ENCODE measurements at regions not wholly inside any gene's neighbourhood (a gene's known extent, or its start where the extent isn't known, plus 50 kb on each side); places are given as distances from the start of the nearest gene placed in this dataset.

DNA sequence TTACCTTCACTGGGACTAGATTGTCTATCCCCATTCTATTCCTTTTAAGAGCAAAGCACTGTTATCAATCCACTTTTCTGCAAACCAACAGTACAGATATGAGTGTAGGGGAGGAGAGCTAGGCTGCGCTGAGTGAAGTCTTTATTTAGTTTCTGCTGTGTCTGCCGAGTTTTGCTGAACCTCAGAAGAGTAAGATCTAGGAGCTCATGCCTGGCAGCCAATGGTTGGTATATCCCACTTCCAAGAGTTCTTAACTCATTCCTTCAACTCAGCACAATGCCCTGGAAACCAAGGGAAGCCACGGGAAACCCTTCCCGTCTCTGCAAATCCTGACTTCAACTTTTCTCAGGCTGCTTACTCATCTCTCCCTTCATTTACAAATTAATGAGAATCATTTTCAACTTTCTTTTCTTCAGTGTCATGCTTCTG lies 58.0 kb upstream of the JAK2 start (continued):
- TF ChIP-seq C11orf30 (IDR thresholded peaks at IDR 0.05; ENCODE audit: low read depth) (peak; percentile 58), ZNF184 (CRISPR knock-in tag; IDR thresholded peaks at IDR 0.05) (no peak), PHB (CRISPR knock-in tag; IDR thresholded peaks at IDR 0.05) (no peak), CBFA2T3 (IDR thresholded peaks at IDR 0.05) (peak; percentile 44), FOXJ3 (CRISPR knock-in tag; IDR thresholded peaks at IDR 0.05) (no peak), BMI1 (IDR thresholded peaks at IDR 0.05; ENCODE audit: low read length) (no peak), ZNF3 (CRISPR knock-in tag; IDR thresholded peaks at IDR 0.05) (no peak), SNIP1 (IDR thresholded peaks at IDR 0.05; ENCODE audit: low read depth) (no peak), ZNF224 (CRISPR knock-in tag; IDR thresholded peaks at IDR 0.05) (no peak), MAFG (tag; conservative IDR thresholded peaks at IDR 0.05) (no peak), NR1H2 (CRISPR knock-in tag; IDR thresholded peaks at IDR 0.05) (no peak), KLF16 (IDR thresholded peaks at IDR 0.05) (no peak), NONO (IDR thresholded peaks at IDR 0.05; ENCODE audit: low read depth in 2 of 2, low read length in 1 of 2) (no peak), U2AF2 (optimal IDR thresholded peaks at IDR 0.05; ENCODE audit: low read depth, low read length) (no peak), NEUROD1 (IDR thresholded peaks at IDR 0.05; ENCODE audit: borderline replicate concordance, low read depth, low read length, partially characterized antibody) (no peak), ZNF445 (CRISPR knock-in tag; IDR thresholded peaks at IDR 0.05; ENCODE audit: low read depth) (no peak), TOE1 (IDR thresholded peaks at IDR 0.05; ENCODE audit: borderline replicate concordance) (no peak), TOE1 (CRISPR knock-in tag; IDR thresholded peaks at IDR 0.05; ENCODE audit: borderline replicate concordance, low read depth) (no peak)
- TF ChIP-seq, protein P1, sequence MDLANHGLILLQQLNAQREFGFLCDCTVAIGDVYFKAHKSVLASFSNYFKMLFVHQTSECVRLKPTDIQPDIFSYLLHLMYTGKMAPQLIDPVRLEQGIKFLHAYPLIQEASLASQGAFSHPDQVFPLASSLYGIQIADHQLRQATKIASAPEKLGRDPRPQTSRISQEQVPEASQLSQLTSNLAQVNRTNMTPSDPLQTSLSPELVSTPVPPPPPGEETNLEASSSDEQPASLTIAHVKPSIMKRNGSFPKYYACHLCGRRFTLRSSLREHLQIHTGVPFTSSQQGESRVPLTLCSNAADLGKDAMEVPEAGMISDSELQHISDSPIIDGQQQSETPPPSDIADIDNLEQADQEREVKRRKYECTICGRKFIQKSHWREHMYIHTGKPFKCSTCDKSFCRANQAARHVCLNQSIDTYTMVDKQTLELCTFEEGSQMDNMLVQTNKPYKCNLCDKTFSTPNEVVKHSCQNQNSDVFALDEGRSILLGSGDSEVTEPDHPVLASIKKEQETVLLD (IDR thresholded peaks at IDR 0.05), result no peak
- TF ChIP-seq, protein P2, sequence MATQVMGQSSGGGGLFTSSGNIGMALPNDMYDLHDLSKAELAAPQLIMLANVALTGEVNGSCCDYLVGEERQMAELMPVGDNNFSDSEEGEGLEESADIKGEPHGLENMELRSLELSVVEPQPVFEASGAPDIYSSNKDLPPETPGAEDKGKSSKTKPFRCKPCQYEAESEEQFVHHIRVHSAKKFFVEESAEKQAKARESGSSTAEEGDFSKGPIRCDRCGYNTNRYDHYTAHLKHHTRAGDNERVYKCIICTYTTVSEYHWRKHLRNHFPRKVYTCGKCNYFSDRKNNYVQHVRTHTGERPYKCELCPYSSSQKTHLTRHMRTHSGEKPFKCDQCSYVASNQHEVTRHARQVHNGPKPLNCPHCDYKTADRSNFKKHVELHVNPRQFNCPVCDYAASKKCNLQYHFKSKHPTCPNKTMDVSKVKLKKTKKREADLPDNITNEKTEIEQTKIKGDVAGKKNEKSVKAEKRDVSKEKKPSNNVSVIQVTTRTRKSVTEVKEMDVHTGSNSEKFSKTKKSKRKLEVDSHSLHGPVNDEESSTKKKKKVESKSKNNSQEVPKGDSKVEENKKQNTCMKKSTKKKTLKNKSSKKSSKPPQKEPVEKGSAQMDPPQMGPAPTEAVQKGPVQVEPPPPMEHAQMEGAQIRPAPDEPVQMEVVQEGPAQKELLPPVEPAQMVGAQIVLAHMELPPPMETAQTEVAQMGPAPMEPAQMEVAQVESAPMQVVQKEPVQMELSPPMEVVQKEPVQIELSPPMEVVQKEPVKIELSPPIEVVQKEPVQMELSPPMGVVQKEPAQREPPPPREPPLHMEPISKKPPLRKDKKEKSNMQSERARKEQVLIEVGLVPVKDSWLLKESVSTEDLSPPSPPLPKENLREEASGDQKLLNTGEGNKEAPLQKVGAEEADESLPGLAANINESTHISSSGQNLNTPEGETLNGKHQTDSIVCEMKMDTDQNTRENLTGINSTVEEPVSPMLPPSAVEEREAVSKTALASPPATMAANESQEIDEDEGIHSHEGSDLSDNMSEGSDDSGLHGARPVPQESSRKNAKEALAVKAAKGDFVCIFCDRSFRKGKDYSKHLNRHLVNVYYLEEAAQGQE (IDR thresholded peaks at IDR 0.05; ENCODE audit: borderline replicate concordance), result no peak
- TF ChIP-seq, protein P2 (CRISPR knock-in tag; IDR thresholded peaks at IDR 0.05; ENCODE audit: low read depth), result no peak
